GM12875 (cell line): ENCODE measurements at regions not wholly inside any gene's neighbourhood (a gene's known extent, or its start where the extent isn't known, plus 50 kb on each side); places are given as distances from the start of the nearest gene placed in this dataset.

Experiments
- H3K4me3 ChIP-seq: one replicate; pipeline ENCODE4 v1.5.1; 2011; ENCODE audit warnings: low read depth, low read length, control low read depth
- TF ChIP-seq, protein P1 (sequence below): IDR thresholded peaks from 2 replicates; pipeline ENCODE4 v1.5.1; 2011; ENCODE audit warnings: low read depth, mild to moderate bottlenecking, control low read depth, inconsistent platforms, low read length, moderate library complexity, borderline replicate concordance; ENCODE audit not compliant: insufficient read depth

DNA sequence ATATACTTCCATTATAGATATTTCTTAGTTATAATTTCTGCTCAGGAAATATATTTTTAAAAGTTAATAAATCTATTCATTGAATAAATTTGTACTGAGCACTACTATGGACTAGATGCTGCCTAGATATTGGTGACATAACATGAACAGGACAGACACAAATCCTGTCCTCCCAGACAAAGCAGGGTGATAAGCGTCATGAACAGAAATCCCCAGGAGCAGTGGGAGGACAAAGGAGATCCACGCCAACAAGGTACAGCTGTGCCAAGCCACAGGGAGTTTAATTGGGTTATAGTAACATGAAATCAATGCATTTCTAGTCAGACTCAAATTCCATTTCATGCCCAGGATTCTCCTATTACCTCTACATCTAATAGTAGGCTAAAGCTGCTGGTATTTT, 171.8 kb upstream of the CPNE8 start:
- TF ChIP-seq, protein P1, sequence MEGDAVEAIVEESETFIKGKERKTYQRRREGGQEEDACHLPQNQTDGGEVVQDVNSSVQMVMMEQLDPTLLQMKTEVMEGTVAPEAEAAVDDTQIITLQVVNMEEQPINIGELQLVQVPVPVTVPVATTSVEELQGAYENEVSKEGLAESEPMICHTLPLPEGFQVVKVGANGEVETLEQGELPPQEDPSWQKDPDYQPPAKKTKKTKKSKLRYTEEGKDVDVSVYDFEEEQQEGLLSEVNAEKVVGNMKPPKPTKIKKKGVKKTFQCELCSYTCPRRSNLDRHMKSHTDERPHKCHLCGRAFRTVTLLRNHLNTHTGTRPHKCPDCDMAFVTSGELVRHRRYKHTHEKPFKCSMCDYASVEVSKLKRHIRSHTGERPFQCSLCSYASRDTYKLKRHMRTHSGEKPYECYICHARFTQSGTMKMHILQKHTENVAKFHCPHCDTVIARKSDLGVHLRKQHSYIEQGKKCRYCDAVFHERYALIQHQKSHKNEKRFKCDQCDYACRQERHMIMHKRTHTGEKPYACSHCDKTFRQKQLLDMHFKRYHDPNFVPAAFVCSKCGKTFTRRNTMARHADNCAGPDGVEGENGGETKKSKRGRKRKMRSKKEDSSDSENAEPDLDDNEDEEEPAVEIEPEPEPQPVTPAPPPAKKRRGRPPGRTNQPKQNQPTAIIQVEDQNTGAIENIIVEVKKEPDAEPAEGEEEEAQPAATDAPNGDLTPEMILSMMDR: no peak
- H3K4me3 ChIP-seq: no peak overlapping the region

DNA sequence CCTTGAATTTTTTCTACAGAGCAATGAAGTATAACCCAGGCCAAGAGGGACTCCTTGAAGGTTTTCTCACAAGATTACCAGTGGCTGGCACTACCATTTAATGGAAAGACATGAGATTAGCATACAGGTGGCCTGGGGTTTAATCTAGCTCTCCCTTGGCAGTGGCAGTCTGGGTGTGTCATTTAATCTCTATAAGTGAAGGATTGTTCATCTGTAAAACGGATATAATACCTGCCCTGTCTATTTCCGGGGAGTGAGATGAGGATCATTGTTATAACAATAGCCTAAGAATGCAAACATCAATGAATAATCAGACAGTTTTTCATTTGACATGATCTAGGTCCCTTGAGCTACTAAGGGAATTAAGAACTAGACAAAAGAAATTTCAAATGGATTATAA, 168.7 kb upstream of the CPNE8 start:
- H3K4me3 ChIP-seq: no peak overlapping the region
- TF ChIP-seq, protein P1: no peak

DNA sequence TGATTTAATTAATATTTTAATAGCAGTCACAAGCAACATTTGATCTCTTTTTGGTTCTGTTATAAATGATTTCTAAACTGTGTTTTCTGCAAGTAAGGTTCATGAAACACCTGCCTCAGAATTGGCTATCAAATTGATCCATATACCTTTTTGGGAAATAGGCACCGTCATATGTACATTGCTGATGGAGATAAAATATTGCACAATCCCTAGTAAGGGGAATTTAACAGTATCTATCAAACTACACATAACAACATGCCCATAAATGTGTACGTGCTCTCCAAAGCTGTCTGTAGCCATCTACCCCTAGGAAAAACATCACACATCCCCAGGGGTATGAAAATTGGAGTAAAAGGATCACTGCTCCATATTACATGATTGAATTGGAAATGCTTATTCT, 167.3 kb upstream of the CPNE8 start:
- TF ChIP-seq, protein P1: no peak
- H3K4me3 ChIP-seq: no peak overlapping the region

DNA sequence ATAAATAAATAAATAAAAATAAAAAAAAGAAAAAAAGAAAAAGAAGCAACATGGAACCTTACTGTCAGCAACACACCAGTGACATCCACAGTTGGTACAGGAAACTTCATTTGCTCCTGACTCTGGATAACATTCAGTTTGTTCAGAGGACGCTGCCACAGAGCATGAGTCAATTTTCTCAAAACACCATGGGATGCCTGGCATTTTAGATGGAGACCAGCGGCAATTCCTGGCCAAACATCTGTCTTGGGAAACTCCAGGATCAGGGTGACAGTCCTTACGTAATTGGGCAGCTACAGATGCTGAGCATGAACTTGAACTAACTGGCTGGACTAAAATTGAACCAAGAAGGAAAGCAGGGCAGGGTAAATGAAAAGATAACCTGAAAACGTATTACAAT, 166.2 kb upstream of the CPNE8 start:
- TF ChIP-seq, protein P1: no peak
- H3K4me3 ChIP-seq: no peak overlapping the region

DNA sequence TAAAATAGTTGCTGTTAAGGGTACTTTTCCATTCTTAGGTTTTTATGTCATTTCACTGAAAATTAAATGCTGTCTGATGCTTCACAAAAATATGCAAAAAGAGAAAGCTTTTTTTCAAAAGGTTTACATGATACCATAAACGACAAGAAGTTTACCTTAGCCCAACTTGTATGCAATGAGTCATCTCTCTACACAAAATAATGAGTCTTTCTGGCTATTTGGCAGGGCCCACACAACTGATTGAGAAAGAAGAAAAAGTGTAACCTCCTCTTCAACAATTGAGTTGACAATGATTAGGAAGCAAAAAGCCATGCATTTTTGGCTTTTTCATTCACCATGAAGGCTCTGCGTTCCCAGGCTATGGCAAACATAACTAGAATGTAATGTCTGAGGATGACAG, 165.4 kb upstream of the CPNE8 start:
- TF ChIP-seq, protein P1: no peak
- no peak overlapping the region for H3K4me3 ChIP-seq

DNA sequence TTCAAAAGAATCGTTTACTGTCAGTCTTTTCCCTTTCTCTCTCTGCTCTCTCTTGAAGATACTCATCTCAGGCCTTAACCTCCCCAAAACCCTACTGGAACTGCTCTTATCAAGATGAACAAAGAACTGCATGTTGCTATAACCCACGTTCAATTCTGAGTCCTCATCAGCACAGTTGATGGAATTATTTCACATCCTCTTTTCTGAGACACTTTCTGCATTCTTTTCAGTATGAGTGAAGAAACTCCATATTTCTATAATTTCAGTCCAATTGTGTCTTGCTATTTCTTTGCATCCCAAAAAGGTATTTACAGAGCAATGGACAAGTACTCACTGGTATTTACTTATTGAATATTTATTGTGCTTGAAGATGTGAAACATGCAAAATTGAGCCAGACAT, 160.1 kb upstream of the CPNE8 start:
- TF ChIP-seq, protein P1: no peak
- H3K4me3 ChIP-seq: no peak overlapping the region

DNA sequence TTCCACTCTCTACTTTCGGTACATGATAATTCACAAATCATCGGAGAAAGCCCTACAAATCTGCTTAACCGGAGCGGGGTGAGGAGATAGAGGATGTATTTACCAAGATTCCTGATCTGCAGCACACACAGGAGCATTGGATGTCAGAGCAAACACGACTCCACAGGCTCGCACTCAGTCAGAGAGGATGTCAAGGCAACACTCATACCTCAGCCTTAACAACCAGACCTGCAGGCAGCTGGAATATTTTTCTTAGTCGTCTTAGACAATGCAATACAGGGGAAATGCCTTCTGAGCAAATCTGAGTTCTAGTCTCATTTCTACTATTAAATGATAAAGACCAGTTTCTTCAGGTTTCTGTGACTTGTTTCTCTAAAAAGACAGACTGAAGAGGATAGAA, 159.3 kb upstream of the CPNE8 start:
- H3K4me3 ChIP-seq: no peak overlapping the region
- TF ChIP-seq, protein P1: no peak
